DOHH2 (cell line): ENCODE measurements at regions not wholly inside any gene's neighbourhood (a gene's known extent, or its start where the extent isn't known, plus 50 kb on each side); places are given as distances from the start of the nearest gene placed in this dataset.

Experiments used
- CTCF ChIP-seq: fragments of 200-600 bp; sonication (generic); IDR thresholded peaks from one replicate; pipeline ENCODE4 v1.5.1; 2014; ENCODE audit warnings: antibody characterized with exemption, mild to moderate bottlenecking, low read depth, low read length; ENCODE audit not compliant: poor library complexity, severe bottlenecking
- EZH2phosphoT487 ChIP-seq: fragments of 200-600 bp; sonication (generic); IDR thresholded peaks from 2 replicates; pipeline ENCODE4 v1.6.1; 2017; ENCODE audit warnings: borderline replicate concordance, mild to moderate bottlenecking, antibody characterized with exemption, low read length, moderate library complexity, mixed read lengths

- TF ChIP-seq CTCF (no peak), EZH2phosphoT487 (no peak)
These were observed 289.8 kb downstream of the GLRX3 start for GRCh38 chr10:130425881-130426435.
